ENCODE measurements at regions not wholly inside any gene's neighbourhood (a gene's known extent, or its start where the extent isn't known, plus 50 kb on each side); places are given as distances from the start of the nearest gene placed in this dataset.
"Not testable (repeated sequence)": the region's sequence is repeated elsewhere in the genome, so short reads cannot be mapped to it uniquely, and the experiment has no call there.

- Histone ChIP-seq H3K9me3 (replicated peaks; ENCODE audit: control insufficient read depth, insufficient read depth, low read depth, low read length) (no peaks in the 10 kb centered on the region), H4K20me1 (replicated peaks; ENCODE audit: control insufficient read depth, insufficient read depth, low read length) (no peaks in the 10 kb centered on the region), H3K4me1 (replicated peaks in 1 of 2; ENCODE audit: control insufficient read depth in 2 of 2, insufficient read depth in 2 of 2, low read length in 2 of 2) (no peaks in the 10 kb centered on the region), H3K4me2 (ENCODE audit: insufficient read depth, low read length) (no peak overlapping the region), H3K4me3 (no peak overlapping the region), H2AFZ (ENCODE audit: low read depth, low read length) (no peak overlapping the region), H3K9ac (ENCODE audit: insufficient read depth in 1 of 2, low read depth in 2 of 2, low read length in 2 of 2) (no peak overlapping the region), H3K9me1 (ENCODE audit: control insufficient read depth, insufficient read depth, low read length) (no peaks in the 10 kb centered on the region), H3K27ac (ENCODE audit: extremely low read depth, low read depth, low read length) (no peak overlapping the region), H3K27me3 (ENCODE audit: control insufficient read depth in 2 of 2, insufficient read depth in 2 of 2, low read length in 2 of 2) (no peaks in the 10 kb centered on the region), H3K79me2 (ENCODE audit: control insufficient read depth, insufficient read depth, low read length) (no peaks in the 10 kb centered on the region), H3K36me3 (ENCODE audit: control insufficient read depth, insufficient read depth, low read length) (no peaks in the 10 kb centered on the region)
- TF ChIP-seq VEZF1 (CRISPR knock-in tag; IDR thresholded peaks at IDR 0.05) (no peak), HDGF (IDR thresholded peaks at IDR 0.05) (no peak)
- no peak for ATAC-seq
- 0% methylated on average over 1 of the region's 1 CpG for WGBS (ENCODE audit: insufficient coverage, low coverage, missing lambda C conversion rate)
- intact Hi-C loops (cut with micrococcal nuclease) (no loop called here), in situ Hi-C loops (cut with MboI) (no loop called here)
- CTCF ChIA-PET (ENCODE audit: low intra/inter-chr PET ratio): no interaction called here
- DNase-seq (ENCODE audit: extremely low read depth in 1 of 4, low spot score in 3 of 4): no peak
- POLR2A ChIA-PET: no interaction called here
- BruUV-seq (replicated peaks): no TSS peak
- no peak for FAIRE-seq
Measured at GRCh38 chr5:155711882-155712281, 615.1 kb upstream of the SGCD start.

- in situ Hi-C loops (cut with MboI); DNase-seq (ENCODE audit: extremely low read depth in 1 of 4, low spot score in 3 of 4); intact Hi-C loops (cut with micrococcal nuclease); H3K36me3 ChIP-seq (ENCODE audit: control insufficient read depth, insufficient read depth, low read length); H3K4me2 ChIP-seq (ENCODE audit: insufficient read depth, low read length); H3K9me1 ChIP-seq (ENCODE audit: control insufficient read depth, insufficient read depth, low read length); H3K79me2 ChIP-seq (ENCODE audit: control insufficient read depth, insufficient read depth, low read length); H3K27ac ChIP-seq (ENCODE audit: extremely low read depth, low read depth, low read length); POLR2A ChIA-PET; H3K9me3 ChIP-seq (replicated peaks; ENCODE audit: control insufficient read depth, insufficient read depth, low read depth, low read length); H3K27me3 ChIP-seq (ENCODE audit: control insufficient read depth in 2 of 2, insufficient read depth in 2 of 2, low read length in 2 of 2); H3K4me3 ChIP-seq; BruUV-seq (replicated peaks); H3K9ac ChIP-seq (ENCODE audit: insufficient read depth in 1 of 2, low read depth in 2 of 2, low read length in 2 of 2); H3K4me1 ChIP-seq (replicated peaks in 1 of 2; ENCODE audit: control insufficient read depth in 2 of 2, insufficient read depth in 2 of 2, low read length in 2 of 2); CTCF ChIA-PET (ENCODE audit: low intra/inter-chr PET ratio); ATAC-seq; H4K20me1 ChIP-seq (replicated peaks; ENCODE audit: control insufficient read depth, insufficient read depth, low read length); FAIRE-seq; H2AFZ ChIP-seq (ENCODE audit: low read depth, low read length): not testable (repeated sequence)
- WGBS (ENCODE audit: insufficient coverage, low coverage, missing lambda C conversion rate): 0% methylated on average over 2 of the region's 2 CpGs
Measured at GRCh38 chr5:155714435-155714834, 612.5 kb upstream of the SGCD start.
